ENCODE measurements at regions not wholly inside any gene's neighbourhood (a gene's known extent, or its start where the extent isn't known, plus 50 kb on each side); places are given as distances from the start of the nearest gene placed in this dataset.

GRCh38 chr7:33832271-33832721 lies 73.0 kb upstream of the BMPER start:
- CTCF ChIA-PET = no interaction called here
- no peak for DNase-seq (ENCODE audit: low read depth, low spot score)
- POLR2A ChIA-PET = no interaction called here
- TF ChIP-seq CTCF (IDR thresholded peaks at IDR 0.05; ENCODE audit: insufficient read depth, low read length, missing control alignments) = no peak
- H3K4me3 ChIP-seq (ENCODE audit: low read depth, low read length) = no peak overlapping the region

GRCh38 chr7:33836797-33837355 lies 68.5 kb upstream of the BMPER start:
- ChIA-PET POLR2A (no interaction called here), CTCF (interaction anchor here (0.9 to 1.4 kb wide), 3 partner anchors 11 to 44 kb away, joined by 3 read pairs; no protein-coding TSS in a partner anchor)
- TF ChIP-seq CTCF (IDR thresholded peaks at IDR 0.05; ENCODE audit: insufficient read depth, low read length, missing control alignments) = no peak
- H3K4me3 ChIP-seq (ENCODE audit: low read depth, low read length) = no peak overlapping the region
- no peak for DNase-seq (ENCODE audit: low read depth, low spot score)

- CTCF ChIA-PET = interaction anchor here (0.9 to 1.4 kb wide), 2 partner anchors 11 to 29 kb away, joined by 3 read pairs; no protein-coding TSS in a partner anchor
- H3K4me3 ChIP-seq (ENCODE audit: low read depth, low read length) = no peak overlapping the region
- DNase-seq (ENCODE audit: low read depth, low spot score) = no peak
- POLR2A ChIA-PET = no interaction called here
- TF ChIP-seq CTCF (IDR thresholded peaks at IDR 0.05; ENCODE audit: insufficient read depth, low read length, missing control alignments) = no peak
Observed at GRCh38 chr7:33837356-33837851, 67.9 kb upstream of the BMPER start.

- ChIA-PET CTCF (interaction anchor here (1.0 kb wide), 1 partner anchor 16 kb away, joined by 3 read pairs; no protein-coding TSS in a partner anchor), POLR2A (no interaction called here)
- no peak for DNase-seq (ENCODE audit: low read depth, low spot score)
- no peak for TF ChIP-seq CTCF (IDR thresholded peaks at IDR 0.05; ENCODE audit: insufficient read depth, low read length, missing control alignments)
- H3K4me3 ChIP-seq (ENCODE audit: low read depth, low read length) = no peak overlapping the region
Observed at GRCh38 chr7:33841031-33841430, 64.3 kb upstream of the BMPER start.

GRCh38 chr7:33841705-33842129 lies 63.6 kb upstream of the BMPER start:
- TF ChIP-seq CTCF (IDR thresholded peaks at IDR 0.05; ENCODE audit: insufficient read depth, low read length, missing control alignments) = no peak
- H3K4me3 ChIP-seq (ENCODE audit: low read depth, low read length) = no peak overlapping the region
- no peak for DNase-seq (ENCODE audit: low read depth, low spot score)
- ChIA-PET CTCF (interaction anchor here (1.0 kb wide), 1 partner anchor 17 kb away, joined by 3 read pairs; no protein-coding TSS in a partner anchor), POLR2A (no interaction called here)

- no peak for TF ChIP-seq CTCF (IDR thresholded peaks at IDR 0.05; ENCODE audit: insufficient read depth, low read length, missing control alignments)
- ChIA-PET POLR2A (no interaction called here), CTCF (no interaction called here)
- H3K4me3 ChIP-seq (ENCODE audit: low read depth, low read length) = no peak overlapping the region
- DNase-seq (ENCODE audit: low read depth, low spot score) = no peak
Observed at GRCh38 chr7:33842150-33842549, 63.2 kb upstream of the BMPER start.

Data from AG04449 (cell line).